ENCODE measurements at regions not wholly inside any gene's neighbourhood (a gene's known extent, or its start where the extent isn't known, plus 50 kb on each side); places are given as distances from the start of the nearest gene placed in this dataset.

- no peak for TF ChIP-seq EP300 (IDR thresholded peaks at IDR 0.05; ENCODE audit: low read depth)
- TF ChIP-seq CTCF (IDR thresholded peaks at IDR 0.05): no peak
- no peak for TF ChIP-seq POLR2AphosphoS5 (IDR thresholded peaks at IDR 0.05)
- no peak for TF ChIP-seq POLR2A (IDR thresholded peaks at IDR 0.05)
Observed at GRCh38 chr6:23589811-23590210, 536.2 kb upstream of the NRSN1 start.

Data from transverse colon (tissue), 4 donors.